Middle frontal gyrus (tissue), 1 donor: ENCODE measurements at regions not wholly inside any gene's neighbourhood (a gene's known extent, or its start where the extent isn't known, plus 50 kb on each side); places are given as distances from the start of the nearest gene placed in this dataset.

Experiments used
- DNase-seq: peaks from one replicate; pipeline ENCODE4 v3.0.0-alpha.2; 2015; ENCODE audit warnings: low spot score; ENCODE audit errors: extremely low spot score

GRCh38 chr18:68467329-68467728, 247.6 kb downstream of the TMX3 start:
- DNase-seq: no peak

- DNase-seq: no peak
Observed at GRCh38 chr18:68466672-68467071, 248.2 kb downstream of the TMX3 start.

- DNase-seq: no peak
Observed at GRCh38 chr18:68462766-68463165, 252.1 kb downstream of the TMX3 start.

GRCh38 chr18:68462148-68462547, 252.8 kb downstream of the TMX3 start:
- DNase-seq: no peak

- DNase-seq: no peak
Observed at GRCh38 chr18:68461481-68462018, 253.4 kb downstream of the TMX3 start.

- no peak for DNase-seq
Observed at GRCh38 chr18:68459968-68460367, 254.9 kb downstream of the TMX3 start.

GRCh38 chr18:68456985-68457384, 257.9 kb downstream of the TMX3 start:
- no peak for DNase-seq

GRCh38 chr18:68455229-68455603, 259.7 kb downstream of the TMX3 start:
- no peak for DNase-seq

- no peak for DNase-seq
Observed at GRCh38 chr18:68454511-68455228, 260.2 kb downstream of the TMX3 start.

GRCh38 chr18:68449292-68449691, 265.6 kb downstream of the TMX3 start:
- DNase-seq: no peak

- no peak for DNase-seq
Observed at GRCh38 chr18:68448736-68449135, 266.2 kb downstream of the TMX3 start.

GRCh38 chr18:68447286-68447685, 267.6 kb downstream of the TMX3 start:
- DNase-seq: no peak

- DNase-seq: no peak
Observed at GRCh38 chr18:68445668-68446426, 269.1 kb downstream of the TMX3 start.

- no peak for DNase-seq
Observed at GRCh38 chr18:68445136-68445535, 269.8 kb downstream of the TMX3 start.

- no peak for DNase-seq
Observed at GRCh38 chr18:68441241-68441640, 273.7 kb downstream of the TMX3 start.

- no peak for DNase-seq
Observed at GRCh38 chr18:68440433-68440832, 274.5 kb downstream of the TMX3 start.

- DNase-seq: no peak
Observed at GRCh38 chr18:68439642-68440041, 275.3 kb downstream of the TMX3 start.

- DNase-seq: no peak
Observed at GRCh38 chr18:68438983-68439382, 275.9 kb downstream of the TMX3 start.

GRCh38 chr18:68438536-68438935, 276.4 kb downstream of the TMX3 start:
- no peak for DNase-seq

- no peak for DNase-seq
Observed at GRCh38 chr18:68436485-68436884, 278.4 kb downstream of the TMX3 start.

GRCh38 chr18:68435581-68435980, 279.3 kb downstream of the TMX3 start:
- no peak for DNase-seq

- no peak for DNase-seq
Observed at GRCh38 chr18:68431922-68432198, 283.0 kb downstream of the TMX3 start.
